Neural progenitor cell (in vitro differentiated cells): ENCODE measurements at regions not wholly inside any gene's neighbourhood (a gene's known extent, or its start where the extent isn't known, plus 50 kb on each side); places are given as distances from the start of the nearest gene placed in this dataset.

Experiments
- EZH2 ChIP-seq: fragments of 200-600 bp; sonication (generic); IDR thresholded peaks from 2 replicates; pipeline ENCODE4 v1.6.1; 2017; ENCODE audit warnings: antibody characterized with exemption, mild to moderate bottlenecking, moderate library complexity
- TF ChIP-seq, protein P1 (sequence below): fragments of 200-600 bp; sonication (generic); IDR thresholded peaks from 2 replicates; pipeline ENCODE4 v1.5.1; 2017; ENCODE audit warnings: antibody characterized with exemption, mild to moderate bottlenecking

DNA sequence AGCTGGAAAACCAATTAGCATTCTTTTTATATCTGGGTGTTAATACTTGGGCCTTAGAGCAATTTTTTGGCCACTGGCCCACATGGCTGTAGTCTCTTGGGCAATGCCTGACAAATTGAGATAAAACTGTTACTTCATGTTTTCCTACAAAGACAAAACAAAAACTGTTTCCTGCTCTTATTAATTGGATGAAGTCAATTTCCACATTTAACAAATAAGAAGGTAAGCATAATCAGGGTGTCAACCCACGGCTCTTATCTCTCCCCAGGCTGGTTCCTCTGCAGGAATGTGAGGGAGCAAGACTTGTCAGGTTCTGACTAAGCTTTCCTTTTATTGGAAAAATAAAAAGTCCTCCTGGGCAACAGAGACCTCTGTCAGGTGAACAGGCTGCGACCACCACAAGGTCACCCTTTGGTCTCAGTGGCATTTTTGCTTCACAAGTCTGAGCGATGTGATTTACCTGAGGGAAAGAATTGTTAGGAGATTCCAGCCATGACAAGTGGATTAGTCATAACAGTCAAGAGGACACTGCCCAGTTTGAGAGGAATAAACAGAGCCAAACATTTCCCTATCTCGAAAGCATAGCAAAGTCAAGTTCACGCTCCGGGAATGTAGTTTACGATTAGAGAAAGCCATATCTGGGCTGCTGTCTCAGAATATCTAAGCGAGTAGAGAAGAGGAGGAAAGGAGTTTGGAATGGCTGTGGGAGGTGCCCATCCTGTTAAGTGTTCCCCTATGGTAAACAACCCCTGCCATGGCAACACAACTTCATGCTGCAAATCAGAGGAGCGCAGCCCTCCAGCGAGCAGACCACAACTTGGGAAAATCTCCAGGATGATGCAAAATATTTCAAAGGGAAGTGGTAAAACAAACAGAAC is 144.4 kb downstream of the TES start:
- TF ChIP-seq, protein P1, sequence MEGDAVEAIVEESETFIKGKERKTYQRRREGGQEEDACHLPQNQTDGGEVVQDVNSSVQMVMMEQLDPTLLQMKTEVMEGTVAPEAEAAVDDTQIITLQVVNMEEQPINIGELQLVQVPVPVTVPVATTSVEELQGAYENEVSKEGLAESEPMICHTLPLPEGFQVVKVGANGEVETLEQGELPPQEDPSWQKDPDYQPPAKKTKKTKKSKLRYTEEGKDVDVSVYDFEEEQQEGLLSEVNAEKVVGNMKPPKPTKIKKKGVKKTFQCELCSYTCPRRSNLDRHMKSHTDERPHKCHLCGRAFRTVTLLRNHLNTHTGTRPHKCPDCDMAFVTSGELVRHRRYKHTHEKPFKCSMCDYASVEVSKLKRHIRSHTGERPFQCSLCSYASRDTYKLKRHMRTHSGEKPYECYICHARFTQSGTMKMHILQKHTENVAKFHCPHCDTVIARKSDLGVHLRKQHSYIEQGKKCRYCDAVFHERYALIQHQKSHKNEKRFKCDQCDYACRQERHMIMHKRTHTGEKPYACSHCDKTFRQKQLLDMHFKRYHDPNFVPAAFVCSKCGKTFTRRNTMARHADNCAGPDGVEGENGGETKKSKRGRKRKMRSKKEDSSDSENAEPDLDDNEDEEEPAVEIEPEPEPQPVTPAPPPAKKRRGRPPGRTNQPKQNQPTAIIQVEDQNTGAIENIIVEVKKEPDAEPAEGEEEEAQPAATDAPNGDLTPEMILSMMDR = no peak
- no peak for TF ChIP-seq EZH2
